ENCODE measurements at regions not wholly inside any gene's neighbourhood (a gene's known extent, or its start where the extent isn't known, plus 50 kb on each side); places are given as distances from the start of the nearest gene placed in this dataset.
"Not testable (repeated sequence)": the region's sequence is repeated elsewhere in the genome, so short reads cannot be mapped to it uniquely, and the experiment has no call there.

DNA sequence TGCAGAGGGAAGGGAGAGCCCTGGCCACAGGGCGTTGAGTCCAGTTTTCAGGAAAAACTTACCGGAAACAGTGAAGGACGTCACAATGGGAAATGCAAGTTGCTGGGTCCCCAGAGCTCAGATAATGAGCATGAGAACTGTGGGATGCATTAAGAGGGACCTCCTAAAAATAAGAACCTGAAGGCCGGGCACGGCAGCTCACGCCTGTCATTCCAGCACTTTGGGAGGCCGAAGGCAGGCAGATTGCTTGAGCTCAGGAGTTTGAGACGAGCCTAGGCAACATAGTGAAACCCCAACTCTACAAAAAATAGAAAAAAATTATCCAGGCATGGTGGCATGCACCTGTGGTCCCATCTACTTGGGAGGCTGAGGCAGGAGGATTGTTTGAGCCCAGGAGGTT lies 170.6 kb downstream of the URI1 start:
- intact Hi-C loops (cut with micrococcal nuclease), result no loop called here
- Mint-ChIP-seq H3K27ac (no peak overlapping the region), H3K9me3 (no peaks in the 10 kb centered on the region), H3K27me3 (ENCODE audit: low read depth) (no peaks in the 10 kb centered on the region), H3K4me3 (no peak overlapping the region), H3K36me3 (ENCODE audit: low read depth) (no peaks in the 10 kb centered on the region), H3K4me1 (ENCODE audit: low read depth) (no peaks in the 10 kb centered on the region)
- CTCF ChIA-PET, result no interaction called here
- no peak for DNase-seq

DNA sequence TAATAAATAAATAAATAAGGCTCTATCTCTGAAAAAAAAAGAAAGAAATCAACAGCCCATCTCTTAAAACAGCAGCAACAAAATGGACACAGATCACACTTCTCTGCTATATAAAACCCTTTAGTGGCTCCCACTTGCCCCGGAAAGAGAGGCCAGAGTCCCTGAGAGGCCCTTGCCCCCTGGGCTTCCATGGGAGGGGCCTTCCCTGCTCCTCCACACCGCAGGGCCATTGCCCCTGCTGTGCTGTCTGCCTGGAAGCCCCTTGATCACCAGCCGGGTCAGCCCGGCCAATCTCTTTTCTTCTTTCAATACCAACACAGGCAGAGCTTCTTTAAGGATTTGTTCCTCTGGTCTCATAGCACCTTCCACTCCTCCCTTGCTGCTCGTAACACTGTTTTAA lies 171.1 kb downstream of the URI1 start:
- no peaks in the 10 kb centered on the region for H3K9me3 Mint-ChIP-seq
- H3K27ac Mint-ChIP-seq, result no peak overlapping the region
- CTCF ChIA-PET, result no interaction called here
- no peaks in the 10 kb centered on the region for H3K4me1 Mint-ChIP-seq (ENCODE audit: low read depth)
- no peak for DNase-seq
- no peaks in the 10 kb centered on the region for H3K27me3 Mint-ChIP-seq (ENCODE audit: low read depth)
- intact Hi-C loops (cut with micrococcal nuclease), result no loop called here
- H3K36me3 Mint-ChIP-seq (ENCODE audit: low read depth), result no peaks in the 10 kb centered on the region
- H3K4me3 Mint-ChIP-seq, result no peak overlapping the region

- intact Hi-C loops (cut with micrococcal nuclease); CTCF ChIA-PET; H3K27ac Mint-ChIP-seq; DNase-seq; H3K36me3 Mint-ChIP-seq (ENCODE audit: low read depth); H3K9me3 Mint-ChIP-seq; H3K27me3 Mint-ChIP-seq (ENCODE audit: low read depth); H3K4me1 Mint-ChIP-seq (ENCODE audit: low read depth); H3K4me3 Mint-ChIP-seq: not testable (repeated sequence)
Measured at GRCh38 chr19:30114095-30114494, 172.1 kb downstream of the URI1 start.

- no peak for DNase-seq
- CTCF ChIA-PET, result no interaction called here
- Mint-ChIP-seq H3K4me3 (no peak overlapping the region), H3K27me3 (ENCODE audit: low read depth) (no peaks in the 10 kb centered on the region), H3K4me1 (ENCODE audit: low read depth) (no peaks in the 10 kb centered on the region), H3K36me3 (ENCODE audit: low read depth) (no peaks in the 10 kb centered on the region), H3K27ac (no peak overlapping the region), H3K9me3 (no peaks in the 10 kb centered on the region)
- intact Hi-C loops (cut with micrococcal nuclease), result no loop called here
Measured at GRCh38 chr19:30115947-30116346, 173.9 kb downstream of the URI1 start.

GRCh38 chr19:30116530-30116929 lies 174.5 kb downstream of the URI1 start:
- Mint-ChIP-seq H3K4me3 (no peak overlapping the region), H3K27ac (no peak overlapping the region), H3K9me3 (no peaks in the 10 kb centered on the region), H3K27me3 (ENCODE audit: low read depth) (no peaks in the 10 kb centered on the region), H3K36me3 (ENCODE audit: low read depth) (no peaks in the 10 kb centered on the region), H3K4me1 (ENCODE audit: low read depth) (no peaks in the 10 kb centered on the region)
- intact Hi-C loops (cut with micrococcal nuclease), result no loop called here
- CTCF ChIA-PET, result no interaction called here
- DNase-seq, result no peak

GRCh38 chr19:30116984-30117555 lies 175.0 kb downstream of the URI1 start:
- Mint-ChIP-seq H3K4me3 (no peak overlapping the region), H3K27me3 (ENCODE audit: low read depth) (no peaks in the 10 kb centered on the region), H3K9me3 (no peaks in the 10 kb centered on the region), H3K27ac (no peak overlapping the region), H3K4me1 (ENCODE audit: low read depth) (no peaks in the 10 kb centered on the region), H3K36me3 (ENCODE audit: low read depth) (no peaks in the 10 kb centered on the region)
- intact Hi-C loops (cut with micrococcal nuclease), result no loop called here
- DNase-seq, result no peak
- CTCF ChIA-PET, result no interaction called here

- H3K27ac Mint-ChIP-seq, result no peak overlapping the region
- H3K4me3 Mint-ChIP-seq, result no peak overlapping the region
- H3K4me1 Mint-ChIP-seq (ENCODE audit: low read depth), result no peaks in the 10 kb centered on the region
- H3K27me3 Mint-ChIP-seq (ENCODE audit: low read depth), result no peaks in the 10 kb centered on the region
- no peak for DNase-seq
- CTCF ChIA-PET, result interaction anchor here (0.7 kb wide), 1 partner anchor 15 kb away, joined by 3 read pairs; no protein-coding TSS in a partner anchor
- H3K9me3 Mint-ChIP-seq, result no peaks in the 10 kb centered on the region
- intact Hi-C loops (cut with micrococcal nuclease), result no loop called here
- no peaks in the 10 kb centered on the region for H3K36me3 Mint-ChIP-seq (ENCODE audit: low read depth)
Measured at GRCh38 chr19:30117636-30118145, 175.7 kb downstream of the URI1 start.

DNA sequence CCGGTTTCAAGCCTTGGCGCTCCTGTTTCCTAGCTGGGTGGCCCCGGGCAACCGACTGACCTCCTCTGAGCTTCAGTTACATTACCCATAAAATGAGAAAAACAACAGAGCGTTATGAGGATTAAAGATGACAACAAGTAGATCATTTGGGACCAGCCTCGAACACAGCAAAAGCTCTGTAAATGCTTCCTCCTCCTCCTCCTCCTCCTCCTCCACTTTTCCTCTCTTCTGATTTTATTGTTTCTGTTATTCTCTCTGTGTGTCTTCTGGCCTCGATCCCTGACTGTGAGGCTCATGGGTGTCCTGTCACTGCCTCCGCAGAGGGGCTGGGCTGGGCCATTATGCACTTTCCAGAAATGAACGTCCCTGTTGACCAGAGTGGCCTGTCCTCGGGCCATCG lies 176.2 kb downstream of the URI1 start:
- no peaks in the 10 kb centered on the region for H3K27me3 Mint-ChIP-seq (ENCODE audit: low read depth)
- intact Hi-C loops (cut with micrococcal nuclease), result no loop called here
- no peak overlapping the region for H3K4me3 Mint-ChIP-seq
- H3K9me3 Mint-ChIP-seq, result no peaks in the 10 kb centered on the region
- no peaks in the 10 kb centered on the region for H3K36me3 Mint-ChIP-seq (ENCODE audit: low read depth)
- no peak overlapping the region for H3K27ac Mint-ChIP-seq
- H3K4me1 Mint-ChIP-seq (ENCODE audit: low read depth), result no peaks in the 10 kb centered on the region
- CTCF ChIA-PET, result interaction anchor here (0.7 kb wide), 1 partner anchor 16 kb away, joined by 3 read pairs; no protein-coding TSS in a partner anchor
- no peak for DNase-seq

- Mint-ChIP-seq H3K27me3 (ENCODE audit: low read depth) (peaks cover 1% of the 10 kb centered on the region), H3K9me3 (no peaks in the 10 kb centered on the region), H3K27ac (no peak overlapping the region), H3K36me3 (ENCODE audit: low read depth) (no peaks in the 10 kb centered on the region), H3K4me1 (ENCODE audit: low read depth) (no peaks in the 10 kb centered on the region), H3K4me3 (no peak overlapping the region)
- intact Hi-C loops (cut with micrococcal nuclease), result no loop called here
- DNase-seq, result no peak
- CTCF ChIA-PET, result no interaction called here
Measured at GRCh38 chr19:30118760-30119159, 176.7 kb downstream of the URI1 start.

GRCh38 chr19:30119180-30119908 lies 177.3 kb downstream of the URI1 start:
- intact Hi-C loops (cut with micrococcal nuclease), result no loop called here
- Mint-ChIP-seq H3K36me3 (ENCODE audit: low read depth) (no peaks in the 10 kb centered on the region), H3K4me1 (ENCODE audit: low read depth) (no peaks in the 10 kb centered on the region), H3K4me3 (no peak overlapping the region), H3K27me3 (ENCODE audit: low read depth) (peaks cover 2% of the 10 kb centered on the region), H3K9me3 (no peaks in the 10 kb centered on the region), H3K27ac (no peak overlapping the region)
- no peak for DNase-seq
- CTCF ChIA-PET, result no interaction called here

DNA sequence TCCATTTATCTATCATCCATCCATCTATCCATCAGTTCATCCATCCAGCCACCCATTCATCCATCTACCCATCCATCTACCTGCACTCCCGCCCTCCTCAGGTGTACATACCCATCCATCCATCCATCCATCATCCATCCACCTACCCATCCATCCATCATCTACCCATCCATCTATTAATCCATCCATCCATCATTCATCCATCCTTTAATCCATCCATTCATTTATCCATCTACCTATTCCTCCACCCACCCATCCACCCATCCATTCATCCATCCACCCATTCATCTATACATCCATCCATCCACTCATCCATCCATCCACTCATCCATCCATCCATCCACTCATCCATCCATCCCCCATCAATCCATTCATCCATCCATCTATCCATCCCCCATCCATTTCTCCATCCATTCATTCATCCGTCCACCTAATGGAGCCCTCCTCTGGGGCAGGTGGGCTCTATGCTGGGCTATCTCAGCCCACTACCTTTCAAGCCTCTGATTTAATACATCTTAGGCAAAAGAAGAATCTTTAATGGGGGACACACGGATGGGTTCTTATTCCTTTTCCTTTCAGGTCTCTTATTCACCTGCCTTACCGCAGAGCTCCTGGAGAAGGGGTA lies 178.9 kb downstream of the URI1 start:
- intact Hi-C loops (cut with micrococcal nuclease), result no loop called here
- Mint-ChIP-seq H3K36me3 (ENCODE audit: low read depth) (no peaks in the 10 kb centered on the region), H3K4me3 (no peak overlapping the region), H3K27ac (no peak overlapping the region), H3K9me3 (no peaks in the 10 kb centered on the region), H3K4me1 (ENCODE audit: low read depth) (no peaks in the 10 kb centered on the region), H3K27me3 (ENCODE audit: low read depth) (peaks cover 2% of the 10 kb centered on the region)
- CTCF ChIA-PET, result no interaction called here
- DNase-seq, result no peak

- DNase-seq, result no peak
- no peaks in the 10 kb centered on the region for H3K36me3 Mint-ChIP-seq (ENCODE audit: low read depth)
- no peaks in the 10 kb centered on the region for H3K9me3 Mint-ChIP-seq
- H3K27ac Mint-ChIP-seq, result no peak overlapping the region
- no peak overlapping the region for H3K4me3 Mint-ChIP-seq
- intact Hi-C loops (cut with micrococcal nuclease), result no loop called here
- H3K4me1 Mint-ChIP-seq (ENCODE audit: low read depth), result no peaks in the 10 kb centered on the region
- H3K27me3 Mint-ChIP-seq (ENCODE audit: low read depth), result peaks cover 2% of the 10 kb centered on the region
- CTCF ChIA-PET, result no interaction called here
Measured at GRCh38 chr19:30122431-30122830, 180.4 kb downstream of the URI1 start.

- Mint-ChIP-seq H3K36me3 (ENCODE audit: low read depth) (no peaks in the 10 kb centered on the region), H3K27me3 (ENCODE audit: low read depth) (peaks cover 2% of the 10 kb centered on the region), H3K4me1 (ENCODE audit: low read depth) (no peaks in the 10 kb centered on the region), H3K27ac (no peak overlapping the region), H3K4me3 (no peak overlapping the region), H3K9me3 (no peaks in the 10 kb centered on the region)
- intact Hi-C loops (cut with micrococcal nuclease), result no loop called here
- DNase-seq, result no peak
- CTCF ChIA-PET, result no interaction called here
Measured at GRCh38 chr19:30123119-30123518, 181.1 kb downstream of the URI1 start.
